Fibroblast of skin of back (primary cell): ENCODE measurements at regions not wholly inside any gene's neighbourhood (a gene's known extent, or its start where the extent isn't known, plus 50 kb on each side); places are given as distances from the start of the nearest gene placed in this dataset.

Source experiments
- DNase-seq: peaks from one replicate; pipeline ENCODE4 v3.0.0-alpha.2; 2013

GRCh38 chr9:4921449-4921848 lies 63.6 kb upstream of the JAK2 start:
- DNase-seq, result no peak

- no peak for DNase-seq
Observed at GRCh38 chr9:4922101-4922500, 63.0 kb upstream of the JAK2 start.

- no peak for DNase-seq
Observed at GRCh38 chr9:4922730-4923129, 62.3 kb upstream of the JAK2 start.

- no peak for DNase-seq
Observed at GRCh38 chr9:4923141-4923540, 61.9 kb upstream of the JAK2 start.

- DNase-seq, result peak; percentile 26
Observed at GRCh38 chr9:4923580-4924544, 61.2 kb upstream of the JAK2 start.

- DNase-seq, result no peak
Observed at GRCh38 chr9:4926239-4926638, 58.8 kb upstream of the JAK2 start.

- peak; percentile 30 for DNase-seq
Observed at GRCh38 chr9:4927043-4927471, 58.0 kb upstream of the JAK2 start.

GRCh38 chr9:4927701-4928100 lies 57.4 kb upstream of the JAK2 start:
- no peak for DNase-seq

- peak; percentile 22 for DNase-seq
Observed at GRCh38 chr9:4929917-4930316, 55.2 kb upstream of the JAK2 start.

GRCh38 chr9:4932681-4933080 lies 52.4 kb upstream of the JAK2 start:
- no peak for DNase-seq

- DNase-seq, result no peak
Observed at GRCh38 chr9:4933177-4933576, 51.9 kb upstream of the JAK2 start.

- DNase-seq, result no peak
Observed at GRCh38 chr9:4933861-4934260, 51.2 kb upstream of the JAK2 start.

GRCh38 chr9:4935001-4935672 lies 49.9 kb upstream of the JAK2 start:
- DNase-seq, result no peak
